ENCODE measurements at regions not wholly inside any gene's neighbourhood (a gene's known extent, or its start where the extent isn't known, plus 50 kb on each side); places are given as distances from the start of the nearest gene placed in this dataset.

DNA sequence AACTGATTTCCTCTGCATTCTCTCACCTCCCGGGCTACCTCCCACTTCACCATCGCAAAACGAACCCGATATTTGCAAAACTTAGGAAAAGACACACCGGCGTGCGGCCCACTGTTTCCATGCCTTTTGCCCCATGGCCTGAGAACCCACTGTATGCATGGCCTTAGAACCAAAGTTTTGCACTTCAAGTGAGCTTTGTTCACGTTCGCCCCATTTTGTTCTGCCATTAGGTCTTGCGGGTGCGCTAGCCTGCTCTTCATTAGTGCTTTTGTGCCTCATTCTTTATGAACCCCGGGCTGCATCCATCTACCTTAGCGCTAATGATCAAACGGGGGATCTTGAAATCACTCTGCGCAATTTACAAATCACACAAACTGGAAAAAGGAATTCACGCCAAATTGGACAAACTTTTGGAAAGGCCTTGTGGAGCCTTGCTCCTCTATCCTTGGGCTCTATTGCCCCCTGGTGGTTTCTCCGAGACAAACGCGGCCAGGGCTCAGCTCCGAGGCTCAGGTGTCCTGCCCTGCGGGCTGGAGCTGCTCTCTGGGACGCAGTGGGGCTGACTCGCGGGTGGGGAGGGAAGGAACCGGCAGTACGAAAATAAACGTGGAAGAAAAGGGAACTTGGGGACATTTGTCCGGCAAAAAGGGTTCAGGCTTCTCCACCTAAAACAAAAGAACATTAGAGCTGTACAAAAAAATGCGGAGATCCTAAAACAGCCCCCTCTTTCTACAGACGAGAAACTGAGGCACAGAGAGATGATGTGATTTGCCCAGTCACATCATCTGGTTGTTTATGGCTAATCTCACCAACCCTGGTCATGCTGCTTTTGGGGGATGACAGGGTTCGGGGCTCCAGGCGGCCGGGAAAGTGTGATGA is 300.4 kb upstream of the NFE2L3 start:
- intact Hi-C loops (cut with DNase I; ENCODE audit: low total_unique reads) (loop anchor here (1.0 to 10.0 kb wide), 6 partner anchors 131 to 727 kb away; partner anchors contain the start of gene CYCS), in situ Hi-C loops (cut with MboI; ENCODE audit: low sequenced_read_pairs in 4 of 4) (loop anchor here (5.0 to 25.0 kb wide), 12 partner anchors 277 to 1333 kb away; partner anchors contain the start of genes SKAP2 (in 2 of the 4), HOXA10 (in 1 of the 4) and HOXA11 (in 1 of the 4))
- H3K27ac ChIP-seq: peak overlapping the region; percentile 47 to 90 (median 88)
- ATAC-seq (peak; percentile 33 to 42), DNase-seq (peak; percentile 81 to 86)
- TF ChIP-seq POLR2A (IDR thresholded peaks at IDR 0.05): no peak
- TF ChIP-seq CTCF (IDR thresholded peaks at IDR 0.05 in 4 of 5, conservative IDR thresholded peaks at IDR 0.05 in 1 of 5): peak; percentile 86 to 93 (median 91)
- no peaks in the 10 kb centered on the region for H3K9me3 ChIP-seq
- H3K4me3 ChIP-seq: peak overlapping the region in 1 of 4 donors; percentile 27
- no peaks in the 10 kb centered on the region for H3K36me3 ChIP-seq
- H3K4me1 ChIP-seq: peaks cover 55 to 62% of the 10 kb centered on the region in 2 donors
- H3K27me3 ChIP-seq: no peaks in the 10 kb centered on the region

GRCh38 chr7:25852211-25852938 is 299.6 kb upstream of the NFE2L3 start:
- intact Hi-C loops (cut with DNase I; ENCODE audit: low total_unique reads) (loop anchor here (10.0 kb wide), 1 partner anchor 728 kb away; the partner anchor contains the start of gene CYCS), in situ Hi-C loops (cut with MboI; ENCODE audit: low sequenced_read_pairs in 4 of 4) (loop anchor here (5.0 to 25.0 kb wide), 12 partner anchors 278 to 1332 kb away; partner anchors contain the start of genes SKAP2 (in 2 of the 4), HOXA10 (in 1 of the 4) and HOXA11 (in 1 of the 4))
- Histone ChIP-seq H3K36me3 (no peaks in the 10 kb centered on the region), H3K9me3 (no peaks in the 10 kb centered on the region), H3K4me1 (peaks cover 47 to 54% of the 10 kb centered on the region in 2 donors), H3K4me3 (peak overlapping the region in 2 of 4 donors; percentile 7 to 27), H3K27ac (peak overlapping the region; percentile 47 to 90 (median 81)), H3K27me3 (no peaks in the 10 kb centered on the region)
- TF ChIP-seq CTCF (IDR thresholded peaks at IDR 0.05 in 4 of 5, conservative IDR thresholded peaks at IDR 0.05 in 1 of 5) (no peak), POLR2A (IDR thresholded peaks at IDR 0.05) (no peak)
- DNase-seq (no peak), ATAC-seq (no peak)

GRCh38 chr7:25852939-25853271 is 299.1 kb upstream of the NFE2L3 start:
- ATAC-seq (no peak), DNase-seq (no peak)
- Histone ChIP-seq H3K9me3 (no peaks in the 10 kb centered on the region), H3K36me3 (no peaks in the 10 kb centered on the region), H3K27me3 (no peaks in the 10 kb centered on the region), H3K4me3 (no peak overlapping the region), H3K4me1 (peaks cover 45 to 49% of the 10 kb centered on the region in 2 donors), H3K27ac (peak overlapping the region in 2 of 4 donors; percentile 76 to 90)
- no peak for TF ChIP-seq POLR2A (IDR thresholded peaks at IDR 0.05)
- TF ChIP-seq CTCF (IDR thresholded peaks at IDR 0.05 in 4 of 5, conservative IDR thresholded peaks at IDR 0.05 in 1 of 5): no peak
- intact Hi-C loops (cut with DNase I; ENCODE audit: low total_unique reads) (loop anchor here (10.0 kb wide), 1 partner anchor 728 kb away; the partner anchor contains the start of gene CYCS), in situ Hi-C loops (cut with MboI; ENCODE audit: low sequenced_read_pairs in 4 of 4) (loop anchor here (5.0 to 25.0 kb wide), 12 partner anchors 278 to 1332 kb away; partner anchors contain the start of genes SKAP2 (in 2 of the 4), HOXA10 (in 1 of the 4) and HOXA11 (in 1 of the 4))

GRCh38 chr7:25853314-25853713 is 298.7 kb upstream of the NFE2L3 start:
- ATAC-seq: no peak
- H3K4me3 ChIP-seq: no peak overlapping the region
- no peak for DNase-seq
- no peak for TF ChIP-seq CTCF (IDR thresholded peaks at IDR 0.05 in 4 of 5, conservative IDR thresholded peaks at IDR 0.05 in 1 of 5)
- no peak for TF ChIP-seq POLR2A (IDR thresholded peaks at IDR 0.05)
- peaks cover 0 to under 1% (median 0%) of the 10 kb centered on the region in 3 donors for H3K27me3 ChIP-seq
- intact Hi-C loops (cut with DNase I; ENCODE audit: low total_unique reads) (loop anchor here (10.0 kb wide), 1 partner anchor 729 kb away; the partner anchor contains the start of gene CYCS), in situ Hi-C loops (cut with MboI; ENCODE audit: low sequenced_read_pairs in 4 of 4) (loop anchor here (5.0 to 25.0 kb wide), 12 partner anchors 279 to 1331 kb away; partner anchors contain the start of genes SKAP2 (in 2 of the 4), HOXA10 (in 1 of the 4) and HOXA11 (in 1 of the 4))
- H3K27ac ChIP-seq: peak overlapping the region in 3 of 4 donors; percentile 76 to 95 (median 94)
- no peaks in the 10 kb centered on the region for H3K9me3 ChIP-seq
- H3K36me3 ChIP-seq: no peaks in the 10 kb centered on the region
- H3K4me1 ChIP-seq: peaks cover 44 to 46% of the 10 kb centered on the region in 2 donors

Data from gastrocnemius medialis (tissue), 4 donors.